H1 (cell line): ENCODE measurements at regions not wholly inside any gene's neighbourhood (a gene's known extent, or its start where the extent isn't known, plus 50 kb on each side); places are given as distances from the start of the nearest gene placed in this dataset.

Source experiments
- CHD7 ChIP-seq: fragments of 300-600 bp; sonication (generic); IDR thresholded peaks from 2 replicates; pipeline ENCODE4 v1.7.1; 2012; ENCODE audit warnings: low read length, moderate library complexity, mild to moderate bottlenecking, inconsistent platforms; ENCODE audit not compliant: insufficient replicate concordance
- FOSL1 ChIP-seq: IDR thresholded peaks from 2 replicates; pipeline ENCODE4 v1.6.1; 2011; ENCODE audit warnings: mild to moderate bottlenecking, low read depth, low read length, moderate library complexity; ENCODE audit not compliant: insufficient read depth
- NRF1 ChIP-seq: IDR thresholded peaks from 2 replicates; pipeline ENCODE4 v1.6.1; 2011; ENCODE audit warnings: mild to moderate bottlenecking, low read depth, low read length, improper control_type of control experiment
- RAD21 ChIP-seq, 2 experiments: IDR thresholded peaks in 1 of 2; conservative IDR thresholded peaks in 1 of 2; 2 replicates each; pipeline ENCODE4 v1.6.1; 2011; ENCODE audit warnings: low read depth in 2 of 2, low read length in 2 of 2, improper control_type of control experiment in 1 of 2, inconsistent platforms in 1 of 2, mild to moderate bottlenecking in 1 of 2, moderate library complexity in 1 of 2
- TEAD4 ChIP-seq: IDR thresholded peaks from 2 replicates; pipeline ENCODE4 v1.6.1; 2012; ENCODE audit warnings: low read depth, low read length, inconsistent platforms, mixed read lengths

DNA sequence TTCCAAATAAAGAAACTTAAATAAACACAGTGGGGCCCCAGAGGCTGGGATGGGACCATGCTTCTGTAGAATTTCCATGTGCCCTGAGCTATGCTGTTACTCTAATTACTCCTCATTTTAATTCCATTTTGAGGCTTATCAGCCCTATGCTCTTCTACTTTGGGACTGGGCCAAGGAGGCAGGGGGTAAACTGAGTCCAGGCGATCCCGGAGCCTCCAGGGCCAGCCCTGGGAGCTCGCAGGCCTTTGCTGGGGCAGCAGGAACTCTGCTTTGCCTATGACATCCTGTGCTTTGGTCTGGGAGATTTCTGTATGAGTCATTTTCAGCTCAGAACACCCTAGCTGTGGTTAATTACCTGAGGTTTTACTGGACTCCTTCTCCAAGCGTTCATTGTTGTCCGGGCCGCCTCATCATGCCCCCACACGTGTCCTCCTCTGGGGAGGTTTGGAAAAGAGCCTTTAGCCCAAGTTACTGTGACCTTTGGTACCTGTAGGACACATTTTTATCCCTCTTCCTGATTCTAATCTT lies 95.7 kb downstream of the RHOU start (continued):
- TF ChIP-seq FOSL1 = no peak
- no peak for TF ChIP-seq CHD7
- TF ChIP-seq RAD21 (IDR thresholded peaks at IDR 0.05 in 1 of 2, conservative IDR thresholded peaks at IDR 0.05 in 1 of 2; ENCODE audit: low read depth in 2 of 2, low read length in 2 of 2) = no peak
- no peak for TF ChIP-seq NRF1
- no peak for TF ChIP-seq TEAD4
